ENCODE measurements at regions not wholly inside any gene's neighbourhood (a gene's known extent, or its start where the extent isn't known, plus 50 kb on each side); places are given as distances from the start of the nearest gene placed in this dataset.
A peak's percentile ranks its signal among the peaks of the same experiment; 100 is the strongest.

- ATAC-seq: no peak
- H3K9me3 Mint-ChIP-seq: no peaks in the 10 kb centered on the region
Measured at GRCh38 chr15:81957698-81958097, 88.1 kb downstream of the MEX3B start.

GRCh38 chr15:81955382-81956062 is 90.3 kb downstream of the MEX3B start:
- no peak overlapping the region for H2AFZ ChIP-seq
- ATAC-seq: no peak
- peaks cover 13% of the 10 kb centered on the region for H3K4me1 Mint-ChIP-seq
- no peak for TF ChIP-seq REST (IDR thresholded peaks at IDR 0.05; ENCODE audit: unreplicated experiment)
- no peak for TF ChIP-seq ZNF331 (CRISPR knock-in tag; IDR thresholded peaks at IDR 0.05; ENCODE audit: low read depth)
- no peak for TF ChIP-seq POLR2AphosphoS5 (IDR thresholded peaks at IDR 0.05; ENCODE audit: low read depth)
- no peak for TF ChIP-seq ZNF114 (CRISPR knock-in tag; IDR thresholded peaks at IDR 0.05)
- TF ChIP-seq CTCF (conservative IDR thresholded peaks at IDR 0.05; ENCODE audit: low read depth in 2 of 2): no peak
- no peak for TF ChIP-seq ZNF462 (CRISPR knock-in tag; IDR thresholded peaks at IDR 0.05)
- no peak for TF ChIP-seq NANOG (IDR thresholded peaks at IDR 0.05; ENCODE audit: borderline replicate concordance)
- TF ChIP-seq EZH2phosphoT487 (IDR thresholded peaks at IDR 0.05; ENCODE audit: unreplicated experiment): no peak
- no peak for TF ChIP-seq JUNB (IDR thresholded peaks at IDR 0.05; ENCODE audit: unreplicated experiment)

More at GRCh38 chr15:81957698-81958097, 88.1 kb downstream of the MEX3B start:
- H3K27me3 ChIP-seq (ENCODE audit: insufficient read depth): no peaks in the 10 kb centered on the region
- Mint-ChIP-seq H3K4me1 (peaks cover 5% of the 10 kb centered on the region; the same call in 2 of the 3 replicates), H3K36me3 (ENCODE audit: low read depth) (no peaks in the 10 kb centered on the region), H3K27ac (no peak overlapping the region), H3K27me3 (ENCODE audit: insufficient read depth, low read depth, poor library complexity) (peaks cover 1% of the 10 kb centered on the region), H3K4me3 (no peak overlapping the region)
- DNase-seq (ENCODE audit: low spot score): peak; percentile 7
- H3K79me2 ChIP-seq (replicated peaks; ENCODE audit: insufficient read depth): no peaks in the 10 kb centered on the region
- H3K9me2 ChIP-seq (ENCODE audit: insufficient read depth): no peaks in the 10 kb centered on the region
- H4K20me1 ChIP-seq (replicated peaks; ENCODE audit: insufficient read depth): no peaks in the 10 kb centered on the region; the same call in 1 of the 2 replicates
- H3K27ac ChIP-seq (ENCODE audit: low read depth): no peak overlapping the region
- TF ChIP-seq POLR2AphosphoS5 (IDR thresholded peaks at IDR 0.05; ENCODE audit: low read depth): no peak
- no peak for TF ChIP-seq JUNB (IDR thresholded peaks at IDR 0.05; ENCODE audit: unreplicated experiment)
- no peak for TF ChIP-seq ZNF114 (CRISPR knock-in tag; IDR thresholded peaks at IDR 0.05)
- no peak overlapping the region for H2AFZ ChIP-seq
- no peaks in the 10 kb centered on the region for H3K36me3 ChIP-seq (ENCODE audit: insufficient read depth)
- H3K4me1 ChIP-seq (ENCODE audit: insufficient read depth): no peaks in the 10 kb centered on the region
- no peaks in the 10 kb centered on the region for H3F3A ChIP-seq (replicated peaks; ENCODE audit: low read depth)
- H3K4me2 ChIP-seq: no peak overlapping the region
- H3K4me3 ChIP-seq: no peak overlapping the region

More at GRCh38 chr15:81955382-81956062, 90.3 kb downstream of the MEX3B start:
- no peak overlapping the region for H3K27ac ChIP-seq (ENCODE audit: low read depth)
- H3K36me3 Mint-ChIP-seq (ENCODE audit: low read depth): no peaks in the 10 kb centered on the region; the same call in 2 of the 3 replicates
- no peak overlapping the region for H3K4me2 ChIP-seq
- H4K20me1 ChIP-seq (replicated peaks; ENCODE audit: insufficient read depth): no peaks in the 10 kb centered on the region; the same call in 1 of the 2 replicates
- H3K4me3 Mint-ChIP-seq: no peak overlapping the region
- no peaks in the 10 kb centered on the region for H3K9me3 Mint-ChIP-seq
- H3K9me2 ChIP-seq (ENCODE audit: insufficient read depth): no peaks in the 10 kb centered on the region
- no peaks in the 10 kb centered on the region for H3K36me3 ChIP-seq (ENCODE audit: insufficient read depth)
- H3F3A ChIP-seq (replicated peaks; ENCODE audit: low read depth): no peaks in the 10 kb centered on the region
- no peaks in the 10 kb centered on the region for H3K4me1 ChIP-seq (ENCODE audit: insufficient read depth)
- peaks cover 9% of the 10 kb centered on the region for H3K27me3 Mint-ChIP-seq (ENCODE audit: insufficient read depth, low read depth, poor library complexity)
- no peaks in the 10 kb centered on the region for H3K79me2 ChIP-seq (replicated peaks; ENCODE audit: insufficient read depth)
- no peaks in the 10 kb centered on the region for H3K27me3 ChIP-seq (ENCODE audit: insufficient read depth)
- no peak for DNase-seq (ENCODE audit: low spot score)
- no peak overlapping the region for H3K27ac Mint-ChIP-seq
- no peak overlapping the region for H3K4me3 ChIP-seq

Data from GM23338 (cell line).